Trophoblast cell (in vitro differentiated cells and primary cell): ENCODE measurements at regions not wholly inside any gene's neighbourhood (a gene's known extent, or its start where the extent isn't known, plus 50 kb on each side); places are given as distances from the start of the nearest gene placed in this dataset.
"Not testable (repeated sequence)": the region's sequence is repeated elsewhere in the genome, so short reads cannot be mapped to it uniquely, and the experiment has no call there.

Experiments
- DNase-seq, 2 donors: peaks; one replicate each; pipeline ENCODE4 v3.0.0-alpha.2; 2016
- H2AFZ ChIP-seq: 2 replicates; pipeline ENCODE4 v1.6.1; 2013; ENCODE audit warnings: low read length, moderate library complexity, mild to moderate bottlenecking; ENCODE audit not compliant: insufficient read depth, poor library complexity
- H2AK5ac ChIP-seq: 2 replicates; pipeline ENCODE4 v1.6.1; 2013; ENCODE audit warnings: mild to moderate bottlenecking, low read length
- H2BK120ac ChIP-seq: 2 replicates; pipeline ENCODE4 v1.6.1; 2013; ENCODE audit warnings: low read length, mild to moderate bottlenecking, moderate library complexity; ENCODE audit not compliant: insufficient read depth, poor library complexity
- H2BK12ac ChIP-seq: 2 replicates; pipeline ENCODE4 v1.6.1; 2013; ENCODE audit warnings: mild to moderate bottlenecking, low read length, moderate library complexity
- H2BK5ac ChIP-seq: 2 replicates; pipeline ENCODE4 v1.6.1; 2013; ENCODE audit warnings: low read length, low read depth, moderate library complexity, mild to moderate bottlenecking; ENCODE audit not compliant: poor library complexity
- H3K14ac ChIP-seq: 2 replicates; pipeline ENCODE4 v1.6.1; 2013; ENCODE audit warnings: mild to moderate bottlenecking, low read length
- H3K18ac ChIP-seq: 2 replicates; pipeline ENCODE4 v1.6.1; 2013; ENCODE audit warnings: mild to moderate bottlenecking, low read length
- H3K23ac ChIP-seq: 2 replicates; pipeline ENCODE4 v1.6.1; 2013; ENCODE audit warnings: low read length
- H3K27ac ChIP-seq: 2 replicates; pipeline ENCODE4 v1.5.1; 2013; ENCODE audit warnings: low read depth, mild to moderate bottlenecking, inconsistent platforms, low read length, moderate library complexity
- H3K27me3 ChIP-seq: 2 replicates; pipeline ENCODE4 v1.6.1; 2013; ENCODE audit warnings: inconsistent platforms, mild to moderate bottlenecking, low read length, moderate library complexity; ENCODE audit not compliant: insufficient read depth
- H3K36me3 ChIP-seq, 2 experiments: 1 replicate in 1 of 2; 2 replicates in 1 of 2; pipeline ENCODE4 v1.6.1; 2013; ENCODE audit warnings: low read length in 2 of 2, mild to moderate bottlenecking in 2 of 2, moderate library complexity in 1 of 2; ENCODE audit not compliant: insufficient read depth in 2 of 2, control insufficient read depth in 1 of 2
- H3K4ac ChIP-seq: 2 replicates; pipeline ENCODE4 v1.6.1; 2013; ENCODE audit warnings: low read depth, mild to moderate bottlenecking, low read length, moderate library complexity
- H3K4me1 ChIP-seq, 2 experiments: 1 replicate in 1 of 2; 2 replicates in 1 of 2; pipeline ENCODE4 v1.6.1; 2013; ENCODE audit warnings: low read length in 2 of 2, mild to moderate bottlenecking in 2 of 2, moderate library complexity in 1 of 2; ENCODE audit not compliant: insufficient read depth in 2 of 2, control insufficient read depth in 1 of 2
- H3K4me2 ChIP-seq: 2 replicates; pipeline ENCODE4 v1.6.1; 2013; ENCODE audit warnings: inconsistent platforms, mild to moderate bottlenecking, low read length, moderate library complexity
- H3K4me3 ChIP-seq: 2 replicates; pipeline ENCODE4 v1.5.1; 2013; ENCODE audit warnings: mild to moderate bottlenecking, low read depth, low read length, inconsistent platforms
- H3K79me1 ChIP-seq: one replicate; pipeline ENCODE4 v1.6.1; 2013; ENCODE audit warnings: low read length
- H3K79me2 ChIP-seq: 2 replicates; pipeline ENCODE4 v1.6.1; 2013; ENCODE audit warnings: low read length, mild to moderate bottlenecking; ENCODE audit not compliant: control insufficient read depth, insufficient read depth, poor library complexity
- H3K9ac ChIP-seq: 2 replicates; pipeline ENCODE4 v1.6.1; 2013; ENCODE audit warnings: mild to moderate bottlenecking, low read length
- H3K9me3 ChIP-seq: 2 replicates; pipeline ENCODE4 v1.6.1; 2013; ENCODE audit warnings: low read depth, mild to moderate bottlenecking, control low read depth, inconsistent platforms, low read length; ENCODE audit not compliant: insufficient read depth
- H4K12ac ChIP-seq: 2 replicates; pipeline ENCODE4 v1.6.1; 2013; ENCODE audit warnings: low read depth, mild to moderate bottlenecking, low read length, moderate library complexity
- H4K8ac ChIP-seq: 2 replicates; pipeline ENCODE4 v1.6.1; 2013; ENCODE audit warnings: low read depth, mild to moderate bottlenecking, low read length, moderate library complexity
- H4K91ac ChIP-seq: one replicate; pipeline ENCODE4 v1.6.1; 2013; ENCODE audit warnings: low read depth, mild to moderate bottlenecking, low read length, moderate library complexity
- WGBS: extraction: QIAGEN DNeasy Blood & Tissue Kit; methylation state at CpG from one replicate; pipeline ENCODE4 v1.1.7; 2013; ENCODE audit warnings: missing lambda C conversion rate; ENCODE audit not compliant: insufficient read length, insufficient coverage; ENCODE audit errors: extremely low coverage; 5-methylcytosine and 5-hydroxymethylcytosine counted together

GRCh38 chr4:30867427-30867826 is 147.3 kb downstream of the PCDH7 start:
- Histone ChIP-seq H3K4me2 (no peak overlapping the region), H2BK120ac (peak overlapping the region; percentile 95), H3K9ac (no peak overlapping the region), H4K8ac (peak overlapping the region; percentile 79), H3K4me3 (no peak overlapping the region), H3K27ac (peak overlapping the region; percentile 69), H3K23ac (no peak overlapping the region), H4K12ac (peak overlapping the region; percentile 84), H2AFZ (no peak overlapping the region), H3K79me2 (no peaks in the 10 kb centered on the region), H3K79me1 (peaks cover 4% of the 10 kb centered on the region), H2BK5ac (peak overlapping the region; percentile 76), H3K18ac (no peak overlapping the region), H2BK12ac (peak overlapping the region; percentile 89), H3K4ac (no peak overlapping the region), H4K91ac (peak overlapping the region; percentile 62), H3K4me1 (peaks cover 2% of the 10 kb centered on the region in 2 experiments), H3K36me3 (no peaks in the 10 kb centered on the region), H2AK5ac (peak overlapping the region; percentile 91), H3K14ac (peak overlapping the region; percentile 56), H3K27me3 (no peaks in the 10 kb centered on the region), H3K9me3 (no peaks in the 10 kb centered on the region)
- WGBS = no CpG with 5 or more reads among the region's 3 CpGs
- peak in 1 of 2 donors; percentile 15 for DNase-seq

- H3K79me2 ChIP-seq = no peaks in the 10 kb centered on the region
- no CpG with 5 or more reads among the region's 5 CpGs for WGBS
Observed at GRCh38 chr4:30868111-30868895, 148.1 kb downstream of the PCDH7 start.

GRCh38 chr4:30869387-30869786 is 149.2 kb downstream of the PCDH7 start:
- H2BK120ac ChIP-seq, H3K9ac ChIP-seq, H3K23ac ChIP-seq, H3K4ac ChIP-seq, H2AFZ ChIP-seq, H3K4me1 ChIP-seq, DNase-seq, H2AK5ac ChIP-seq, H3K79me2 ChIP-seq, H3K79me1 ChIP-seq, H3K4me2 ChIP-seq, H4K12ac ChIP-seq, H4K91ac ChIP-seq, H3K4me3 ChIP-seq, H3K27me3 ChIP-seq, H4K8ac ChIP-seq, H3K14ac ChIP-seq, H2BK12ac ChIP-seq, H2BK5ac ChIP-seq, H3K36me3 ChIP-seq, H3K9me3 ChIP-seq, H3K18ac ChIP-seq, H3K27ac ChIP-seq: not testable (repeated sequence)
- no CpG with 5 or more reads among the region's 1 CpG for WGBS

More at GRCh38 chr4:30868111-30868895, 148.1 kb downstream of the PCDH7 start:
- H4K8ac ChIP-seq = no peak overlapping the region
- H2BK12ac ChIP-seq = no peak overlapping the region
- no peak overlapping the region for H3K4me2 ChIP-seq
- no peak overlapping the region for H2AFZ ChIP-seq
- no peak overlapping the region for H3K18ac ChIP-seq
- DNase-seq = no peak
- H3K36me3 ChIP-seq = no peaks in the 10 kb centered on the region
- H3K9me3 ChIP-seq = no peaks in the 10 kb centered on the region
- no peak overlapping the region for H2AK5ac ChIP-seq
- no peak overlapping the region for H4K91ac ChIP-seq
- H3K27ac ChIP-seq = no peak overlapping the region
- no peak overlapping the region for H3K4ac ChIP-seq
- no peak overlapping the region for H2BK120ac ChIP-seq
- H3K4me1 ChIP-seq = peaks cover 2% of the 10 kb centered on the region in 2 experiments
- no peak overlapping the region for H3K9ac ChIP-seq
- no peak overlapping the region for H2BK5ac ChIP-seq
- peaks cover 4% of the 10 kb centered on the region for H3K79me1 ChIP-seq
- no peak overlapping the region for H3K23ac ChIP-seq
- H3K27me3 ChIP-seq = no peaks in the 10 kb centered on the region
- H4K12ac ChIP-seq = no peak overlapping the region
- no peak overlapping the region for H3K4me3 ChIP-seq
- H3K14ac ChIP-seq = no peak overlapping the region

- WGBS = no CpG with 5 or more reads among the region's 2 CpGs
- no peak overlapping the region for H3K14ac ChIP-seq
Observed at GRCh38 chr4:30870513-30870912, 150.3 kb downstream of the PCDH7 start.

More at GRCh38 chr4:30870513-30870912, 150.3 kb downstream of the PCDH7 start:
- Histone ChIP-seq H3K4ac (no peak overlapping the region), H4K91ac (no peak overlapping the region), H3K36me3 (no peaks in the 10 kb centered on the region), H3K27me3 (no peaks in the 10 kb centered on the region), H2AFZ (no peak overlapping the region), H3K27ac (no peak overlapping the region), H3K4me3 (no peak overlapping the region), H3K23ac (no peak overlapping the region), H2BK12ac (no peak overlapping the region), H3K18ac (no peak overlapping the region), H3K79me2 (no peaks in the 10 kb centered on the region), H3K4me1 (peaks cover 2% of the 10 kb centered on the region in 2 experiments), H4K8ac (no peak overlapping the region), H2AK5ac (no peak overlapping the region), H3K9me3 (no peaks in the 10 kb centered on the region), H2BK120ac (no peak overlapping the region), H4K12ac (no peak overlapping the region), H2BK5ac (no peak overlapping the region), H3K9ac (no peak overlapping the region), H3K79me1 (peaks cover 4% of the 10 kb centered on the region), H3K4me2 (no peak overlapping the region)
- DNase-seq = no peak
